ENCODE measurements at regions not wholly inside any gene's neighbourhood (a gene's known extent, or its start where the extent isn't known, plus 50 kb on each side); places are given as distances from the start of the nearest gene placed in this dataset.

DNA sequence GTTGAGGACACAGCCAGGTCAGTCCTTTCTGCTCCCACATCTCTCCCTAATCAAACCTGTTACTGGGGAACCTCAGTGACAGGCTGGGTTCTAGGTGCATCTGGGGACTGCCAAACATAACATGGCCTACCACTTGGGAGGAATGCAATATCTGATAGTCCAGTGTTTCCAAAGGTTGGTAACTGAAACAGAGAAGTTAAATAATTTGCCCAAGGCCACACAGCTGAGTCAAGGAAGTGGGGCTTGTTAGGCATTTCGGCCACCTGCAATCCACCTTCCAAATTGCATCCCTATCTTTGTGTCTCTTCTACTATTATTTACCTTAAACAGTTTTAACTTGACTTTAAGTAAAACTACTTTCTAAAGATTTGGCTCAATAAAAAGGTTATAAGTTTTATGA is 731.3 kb downstream of the UQCRFS1 start:
- TF ChIP-seq EZH2 (IDR thresholded peaks at IDR 0.05; ENCODE audit: borderline replicate concordance, low read depth, low read length, poor library complexity, severe bottlenecking) = no peak
- TF ChIP-seq, protein P1, sequence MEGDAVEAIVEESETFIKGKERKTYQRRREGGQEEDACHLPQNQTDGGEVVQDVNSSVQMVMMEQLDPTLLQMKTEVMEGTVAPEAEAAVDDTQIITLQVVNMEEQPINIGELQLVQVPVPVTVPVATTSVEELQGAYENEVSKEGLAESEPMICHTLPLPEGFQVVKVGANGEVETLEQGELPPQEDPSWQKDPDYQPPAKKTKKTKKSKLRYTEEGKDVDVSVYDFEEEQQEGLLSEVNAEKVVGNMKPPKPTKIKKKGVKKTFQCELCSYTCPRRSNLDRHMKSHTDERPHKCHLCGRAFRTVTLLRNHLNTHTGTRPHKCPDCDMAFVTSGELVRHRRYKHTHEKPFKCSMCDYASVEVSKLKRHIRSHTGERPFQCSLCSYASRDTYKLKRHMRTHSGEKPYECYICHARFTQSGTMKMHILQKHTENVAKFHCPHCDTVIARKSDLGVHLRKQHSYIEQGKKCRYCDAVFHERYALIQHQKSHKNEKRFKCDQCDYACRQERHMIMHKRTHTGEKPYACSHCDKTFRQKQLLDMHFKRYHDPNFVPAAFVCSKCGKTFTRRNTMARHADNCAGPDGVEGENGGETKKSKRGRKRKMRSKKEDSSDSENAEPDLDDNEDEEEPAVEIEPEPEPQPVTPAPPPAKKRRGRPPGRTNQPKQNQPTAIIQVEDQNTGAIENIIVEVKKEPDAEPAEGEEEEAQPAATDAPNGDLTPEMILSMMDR (conservative IDR thresholded peaks at IDR 0.05; ENCODE audit: low read depth, low read length) = no peak
